ENCODE measurements at regions not wholly inside any gene's neighbourhood (a gene's known extent, or its start where the extent isn't known, plus 50 kb on each side); places are given as distances from the start of the nearest gene placed in this dataset.
"Not testable (repeated sequence)": the region's sequence is repeated elsewhere in the genome, so short reads cannot be mapped to it uniquely, and the experiment has no call there.

GRCh38 chr17:71521724-71522123 lies 599.1 kb upstream of the SOX9 start:
- no peak for DNase-seq

- no peak for DNase-seq
Measured at GRCh38 chr17:71522383-71522782, 598.4 kb upstream of the SOX9 start.

- no peak for DNase-seq
Measured at GRCh38 chr17:71527311-71527710, 593.5 kb upstream of the SOX9 start.

- no peak for DNase-seq
Measured at GRCh38 chr17:71528210-71528609, 592.6 kb upstream of the SOX9 start.

- DNase-seq: no peak
Measured at GRCh38 chr17:71530248-71530647, 590.6 kb upstream of the SOX9 start.

GRCh38 chr17:71535321-71535720 lies 585.5 kb upstream of the SOX9 start:
- no peak for DNase-seq

- no peak for DNase-seq
Measured at GRCh38 chr17:71546419-71546818, 574.4 kb upstream of the SOX9 start.

- DNase-seq: no peak
Measured at GRCh38 chr17:71547904-71548303, 572.9 kb upstream of the SOX9 start.

- no peak for DNase-seq
Measured at GRCh38 chr17:71548540-71549190, 572.2 kb upstream of the SOX9 start.

GRCh38 chr17:71550675-71551074 lies 570.1 kb upstream of the SOX9 start:
- DNase-seq: no peak

GRCh38 chr17:71553381-71553780 lies 567.4 kb upstream of the SOX9 start:
- no peak for DNase-seq

- no peak for DNase-seq
Measured at GRCh38 chr17:71558901-71559300, 561.9 kb upstream of the SOX9 start.

- no peak for DNase-seq
Measured at GRCh38 chr17:71572343-71572742, 548.5 kb upstream of the SOX9 start.

GRCh38 chr17:71578446-71578845 lies 542.4 kb upstream of the SOX9 start:
- no peak for DNase-seq

- DNase-seq: no peak
Measured at GRCh38 chr17:71580220-71580619, 540.6 kb upstream of the SOX9 start.

- no peak for DNase-seq
Measured at GRCh38 chr17:71585540-71585939, 535.3 kb upstream of the SOX9 start.

- no peak for DNase-seq
Measured at GRCh38 chr17:71592431-71592830, 528.4 kb upstream of the SOX9 start.

GRCh38 chr17:71593078-71593477 lies 527.7 kb upstream of the SOX9 start:
- no peak for DNase-seq

GRCh38 chr17:71599583-71599982 lies 521.2 kb upstream of the SOX9 start:
- not testable (repeated sequence) for DNase-seq

- no peak for DNase-seq
Measured at GRCh38 chr17:71600137-71600789, 520.6 kb upstream of the SOX9 start.

- DNase-seq: no peak
Measured at GRCh38 chr17:71601894-71602504, 518.8 kb upstream of the SOX9 start.

- no peak for DNase-seq
Measured at GRCh38 chr17:71613996-71614395, 506.8 kb upstream of the SOX9 start.

- DNase-seq: no peak
Measured at GRCh38 chr17:71615820-71616219, 505.0 kb upstream of the SOX9 start.

- not testable (repeated sequence) for DNase-seq
Measured at GRCh38 chr17:71617767-71618166, 503.1 kb upstream of the SOX9 start.

GRCh38 chr17:71625330-71625729 lies 495.5 kb upstream of the SOX9 start:
- no peak for DNase-seq
